Occipital lobe (tissue), 1 donor: ENCODE measurements at regions not wholly inside any gene's neighbourhood (a gene's known extent, or its start where the extent isn't known, plus 50 kb on each side); places are given as distances from the start of the nearest gene placed in this dataset.
"Not testable (repeated sequence)": the region's sequence is repeated elsewhere in the genome, so short reads cannot be mapped to it uniquely, and the experiment has no call there.

Experiments
- DNase-seq: peaks from one replicate; lab custom pipeline; 2025; lab: John Stamatoyannopoulos, UW

DNA sequence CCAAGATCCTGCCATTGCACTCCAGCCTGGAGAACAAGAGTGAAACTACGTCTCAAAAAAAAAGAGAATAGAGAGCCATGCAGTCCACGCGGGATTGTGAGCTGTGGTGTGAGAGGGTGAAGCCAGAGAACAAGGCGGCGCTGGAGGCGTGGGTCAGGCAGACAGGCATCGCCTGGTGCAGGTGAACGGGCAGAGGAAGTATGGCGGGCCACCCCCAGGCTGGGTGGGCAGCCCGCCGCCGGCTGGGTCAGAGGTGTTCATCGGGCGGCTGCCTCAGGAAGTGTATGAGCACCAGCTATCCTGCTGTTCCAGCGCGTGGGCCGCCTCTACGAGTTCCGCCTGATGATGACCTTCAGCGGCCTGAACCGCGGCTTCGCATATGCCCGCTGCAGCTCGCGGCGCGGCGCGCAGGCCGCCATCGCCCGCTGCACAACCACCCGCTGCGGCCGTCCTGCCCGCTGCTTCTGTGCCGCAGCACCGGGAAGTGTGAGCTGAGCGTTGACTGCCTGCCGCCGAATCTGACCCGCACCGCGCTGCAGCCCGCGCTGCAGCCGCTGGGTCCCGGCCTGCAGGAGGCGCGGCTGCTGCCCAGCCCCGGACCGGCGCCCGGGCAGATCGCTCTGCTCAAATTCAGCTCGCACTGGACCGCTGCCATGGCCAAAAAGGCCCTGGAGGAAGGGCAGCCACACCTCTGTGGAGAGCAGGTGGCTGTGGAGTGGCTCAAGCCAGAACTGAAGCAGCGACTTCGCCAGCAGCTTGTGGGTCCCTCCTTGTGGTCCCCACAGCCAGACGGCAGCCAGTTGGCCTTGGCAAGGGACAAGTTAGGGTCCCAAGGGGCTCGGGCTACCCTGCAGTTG lies 95.5 kb upstream of the PLEKHM1 start:
- DNase-seq: not testable (repeated sequence)

DNA sequence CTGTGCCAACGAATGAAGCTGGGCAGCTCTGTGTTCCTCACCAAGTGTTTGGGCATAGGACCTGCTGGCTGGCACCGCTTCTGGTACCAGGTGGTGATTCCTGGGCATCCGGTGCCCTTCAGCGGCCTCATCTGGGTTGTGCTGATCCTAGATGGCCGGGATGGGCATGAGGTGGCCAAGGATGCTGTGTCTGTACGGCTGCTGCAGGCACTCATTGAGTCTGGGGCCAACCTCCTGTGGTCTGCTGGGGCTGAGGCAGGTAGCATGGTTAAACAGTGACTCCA lies 96.1 kb upstream of the PLEKHM1 start:
- DNase-seq: not testable (repeated sequence)

DNA sequence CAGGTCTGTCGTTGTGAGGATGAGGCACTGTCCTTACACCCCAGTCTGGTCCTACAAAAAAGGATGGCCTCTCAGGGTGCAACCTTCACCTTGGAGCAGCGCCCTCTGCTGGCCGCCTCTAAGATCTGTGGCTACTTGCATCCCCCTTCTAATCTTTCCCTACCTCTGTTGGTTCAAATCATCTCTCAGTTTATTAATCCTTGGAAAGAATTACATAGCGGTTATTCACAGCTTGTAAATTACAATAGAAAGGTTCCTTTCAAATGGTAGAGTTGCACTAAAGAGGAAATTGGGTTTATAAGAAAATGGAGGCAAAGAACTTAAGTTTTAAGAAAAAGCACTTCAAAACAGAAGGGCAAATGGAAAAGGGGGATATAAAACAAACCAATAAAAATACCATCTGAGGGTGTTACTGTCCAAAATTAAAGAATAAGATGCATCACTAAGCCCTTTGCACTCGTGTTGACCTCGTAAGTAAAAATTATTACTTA lies 102.0 kb upstream of the PLEKHM1 start:
- DNase-seq: not testable (repeated sequence)

DNA sequence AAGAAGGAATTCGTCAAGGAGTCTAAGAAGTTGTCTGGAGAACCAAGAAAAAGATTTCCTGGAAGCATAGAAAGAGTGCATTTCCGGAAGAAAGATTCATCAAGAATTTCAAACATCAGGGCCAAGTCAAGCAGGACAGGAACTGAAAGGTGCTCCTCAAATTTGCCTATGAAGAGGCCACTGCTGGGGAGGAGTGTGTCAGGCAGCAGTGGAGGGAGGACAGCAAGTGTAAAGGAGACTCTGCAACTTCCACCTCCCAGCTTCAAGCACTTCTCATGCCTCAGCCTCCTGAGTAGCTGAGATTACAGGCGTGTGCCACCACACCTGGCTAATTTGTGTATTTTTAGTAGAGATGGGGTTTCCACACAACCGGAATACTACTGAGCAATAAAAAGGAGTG lies 105.8 kb upstream of the PLEKHM1 start:
- DNase-seq: not testable (repeated sequence)

DNA sequence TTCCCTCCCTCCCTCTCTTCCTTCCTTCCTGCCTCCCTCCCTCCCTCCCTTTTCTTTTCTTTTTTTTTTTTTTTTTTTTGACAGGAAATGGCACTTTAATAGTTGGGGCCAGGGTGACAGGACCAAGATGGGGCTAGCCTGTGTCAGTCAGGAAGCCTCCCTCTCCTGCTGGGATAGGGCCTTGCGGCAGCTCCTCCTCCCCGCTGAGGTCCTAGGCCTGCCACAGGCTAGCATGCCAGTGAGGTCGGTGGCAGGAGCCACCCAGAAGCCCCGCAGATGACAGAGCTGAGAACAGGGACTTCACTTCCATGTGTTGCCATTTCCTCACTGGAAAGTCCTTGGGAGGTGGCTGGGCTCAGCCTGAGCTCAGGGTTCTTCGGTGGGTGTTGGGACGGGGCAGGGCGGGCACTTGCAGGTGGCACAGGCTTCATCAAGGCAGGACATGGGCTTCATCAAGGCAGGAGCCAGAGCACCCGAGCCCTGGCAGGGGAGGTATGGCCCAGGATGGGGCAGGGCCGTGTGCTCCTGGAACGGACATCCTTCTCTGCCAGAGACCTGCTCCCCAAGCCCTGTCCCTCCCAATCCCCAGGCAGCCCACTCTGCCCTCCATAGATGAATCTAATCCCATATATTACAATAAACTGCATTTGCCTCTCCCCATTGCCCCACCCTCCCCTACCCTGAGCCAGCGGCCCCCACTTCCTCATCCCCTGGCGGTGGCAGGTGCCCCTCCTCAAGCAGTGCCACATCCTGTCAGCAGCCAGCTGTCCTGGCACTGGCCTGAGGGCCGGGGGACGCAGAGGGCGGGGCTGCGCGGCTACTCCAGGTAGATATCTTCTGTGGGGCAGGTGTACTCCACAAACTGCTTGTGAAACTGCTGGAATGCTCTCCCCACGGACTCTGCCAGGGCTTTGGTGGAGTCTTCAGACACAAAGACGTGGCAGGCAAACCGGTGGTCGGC lies 109.8 kb upstream of the PLEKHM1 start:
- DNase-seq: not testable (repeated sequence)

DNA sequence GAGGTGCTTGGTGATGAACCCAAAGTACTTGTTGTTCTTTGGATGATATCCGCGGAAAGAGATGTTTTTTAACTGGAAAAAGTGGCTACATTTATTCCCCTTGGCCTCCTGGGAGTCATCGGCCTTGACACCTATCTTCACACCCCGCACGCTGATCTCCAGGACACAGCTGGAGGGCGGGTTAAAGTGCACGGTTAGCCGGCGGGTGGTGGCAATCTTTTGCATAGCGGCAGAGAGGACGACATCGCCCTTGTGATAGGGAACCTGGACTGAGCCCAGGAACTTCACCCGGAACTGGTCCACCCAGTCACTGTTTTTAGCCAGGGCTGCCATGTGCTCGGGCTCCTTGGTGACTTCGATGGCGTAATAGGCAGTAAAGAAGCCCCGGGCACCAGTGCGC lies 110.5 kb upstream of the PLEKHM1 start:
- not testable (repeated sequence) for DNase-seq

DNA sequence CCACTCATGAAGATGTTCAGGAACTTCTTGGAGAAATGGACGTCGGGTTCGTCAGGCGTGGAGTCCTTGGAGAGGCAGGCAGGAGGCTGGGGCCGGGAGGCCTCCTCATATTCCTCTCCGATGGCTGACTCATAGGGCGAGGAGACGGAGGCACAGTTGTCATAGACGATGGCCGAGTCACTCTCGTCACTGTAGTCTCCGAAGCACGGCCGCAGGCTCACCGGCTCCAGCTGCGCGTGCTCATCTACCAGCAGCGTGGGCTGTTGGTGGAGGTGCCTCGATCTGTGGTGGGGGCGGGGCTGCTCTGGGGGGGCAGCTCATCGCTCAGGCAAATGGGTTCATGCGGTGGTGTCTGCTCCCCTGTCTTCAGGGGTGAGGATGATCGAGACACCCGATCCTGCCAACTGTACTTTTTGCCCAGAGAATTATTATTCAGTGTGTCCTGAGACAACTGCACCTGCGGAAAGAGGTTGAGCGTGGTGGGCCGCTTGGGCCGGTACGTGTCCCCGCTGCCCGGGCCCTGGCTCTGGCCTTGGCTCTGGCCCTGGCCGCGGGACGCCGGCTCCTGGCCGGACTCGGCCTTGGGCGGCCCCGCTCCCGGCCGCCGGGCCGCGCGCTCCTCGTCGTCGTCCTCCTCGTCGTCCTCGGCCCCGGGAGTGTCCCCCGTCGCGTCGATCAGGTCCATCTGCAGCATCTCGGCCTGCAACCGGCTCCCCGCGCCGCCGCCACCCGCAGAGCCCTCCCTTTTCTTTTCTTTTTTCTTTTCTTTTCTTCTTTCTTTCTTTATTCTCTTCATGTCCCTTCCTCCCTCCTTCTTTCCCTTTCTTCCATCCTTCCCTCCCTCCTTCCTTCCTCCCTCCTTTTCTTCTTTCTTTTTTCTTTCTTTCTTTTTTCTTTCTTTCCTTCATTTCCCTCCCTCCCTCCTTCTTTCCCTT lies 111.4 kb upstream of the PLEKHM1 start:
- DNase-seq: not testable (repeated sequence)

DNA sequence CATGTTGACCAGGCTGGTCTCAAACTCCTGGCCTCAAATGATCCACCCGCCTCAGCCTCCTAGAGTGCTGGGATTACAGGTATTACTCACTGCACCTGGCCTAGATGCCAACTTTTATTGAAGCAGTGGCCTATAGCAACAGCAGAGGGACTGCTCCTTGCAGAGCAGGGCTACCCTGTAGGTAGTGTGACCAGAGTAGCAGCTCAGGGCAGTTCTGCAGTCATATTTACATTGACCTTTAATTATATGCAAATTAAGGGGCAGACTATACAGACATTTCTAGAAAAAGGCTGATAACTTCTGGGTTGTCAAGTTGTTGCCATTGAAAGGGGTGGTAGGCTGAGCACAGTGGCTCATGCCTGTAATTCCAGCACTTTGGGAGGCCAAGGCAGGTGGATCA lies 115.2 kb upstream of the PLEKHM1 start:
- not testable (repeated sequence) for DNase-seq

DNA sequence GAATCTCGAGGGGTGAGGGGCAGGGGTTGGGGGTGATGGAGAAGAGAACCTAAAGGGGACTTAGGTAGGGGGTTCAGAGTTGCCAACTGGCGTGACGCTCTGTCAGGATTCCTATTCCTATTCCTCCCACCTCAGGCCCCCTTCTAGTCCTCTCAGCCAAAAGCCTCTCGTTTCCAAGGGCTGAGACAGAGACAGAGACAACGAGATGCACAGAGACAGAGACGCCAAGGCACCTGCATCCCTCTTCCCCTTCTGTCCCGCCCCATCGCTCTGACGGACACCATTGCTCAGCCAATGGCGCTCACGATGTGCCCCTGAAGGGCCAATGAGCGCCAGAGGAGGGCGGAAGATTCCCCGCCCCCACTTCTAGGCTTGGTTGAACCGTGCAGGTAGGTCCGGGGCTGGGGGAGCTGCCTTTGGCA lies 129.5 kb upstream of the PLEKHM1 start:
- DNase-seq: not testable (repeated sequence)

DNA sequence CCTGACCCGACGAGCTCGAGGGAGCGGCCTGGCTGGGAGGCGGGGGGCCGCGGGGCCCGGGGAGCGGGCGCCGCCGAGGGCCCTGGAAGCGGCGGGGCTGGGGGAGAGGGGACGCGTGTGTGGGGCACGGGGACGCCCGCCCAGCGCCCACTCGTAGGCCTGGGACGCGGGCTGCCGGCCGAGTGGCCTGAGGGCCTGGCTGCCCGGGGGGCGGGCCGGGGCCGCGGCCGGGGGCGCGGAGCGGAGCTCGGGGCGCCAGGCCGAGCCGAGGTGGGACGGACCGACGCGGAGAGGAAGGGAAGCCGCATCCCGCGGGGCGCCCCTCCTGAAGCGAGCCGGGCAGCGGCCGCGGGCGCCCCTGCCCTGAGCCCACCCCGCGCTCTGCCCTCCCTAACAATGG lies 129.9 kb upstream of the PLEKHM1 start:
- DNase-seq: not testable (repeated sequence)

DNA sequence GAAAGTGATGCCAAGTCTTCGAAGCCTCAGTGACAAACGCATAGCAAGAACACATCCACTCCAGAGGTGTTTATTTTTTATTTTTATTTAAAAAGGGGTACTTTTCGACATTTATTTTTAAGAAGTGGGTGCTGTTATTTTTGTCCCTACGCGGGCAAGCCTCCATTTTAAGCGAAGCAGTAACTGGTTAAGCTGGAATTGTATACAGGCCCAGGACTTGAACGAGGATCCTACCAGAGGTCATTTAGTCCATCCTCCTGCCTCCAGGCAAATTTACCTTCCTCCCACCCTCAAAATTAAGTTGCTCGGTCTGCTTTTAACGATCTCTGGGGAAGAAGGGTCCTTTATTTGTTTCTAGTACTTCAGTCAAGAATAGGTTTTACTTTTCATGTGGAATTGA lies 130.6 kb upstream of the PLEKHM1 start:
- DNase-seq: not testable (repeated sequence)

DNA sequence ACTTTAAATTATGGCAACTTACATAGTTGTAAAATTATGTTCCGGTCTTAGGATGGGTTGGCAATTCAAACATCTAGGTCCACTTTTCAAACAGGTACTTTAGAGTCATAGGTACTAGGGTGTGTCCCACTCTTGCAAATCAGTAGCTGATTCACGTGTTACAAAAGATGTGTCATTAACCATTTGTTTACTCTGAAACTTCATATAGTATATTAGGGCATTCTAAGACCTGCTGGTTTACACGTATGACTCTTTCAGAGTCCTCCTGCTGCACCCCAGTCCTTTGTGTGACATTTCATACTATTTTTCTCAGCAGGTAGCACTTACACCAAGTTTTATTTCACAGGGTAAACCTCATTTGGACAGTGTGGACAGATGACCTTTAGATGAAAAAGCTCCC lies 131.8 kb upstream of the PLEKHM1 start:
- not testable (repeated sequence) for DNase-seq

DNA sequence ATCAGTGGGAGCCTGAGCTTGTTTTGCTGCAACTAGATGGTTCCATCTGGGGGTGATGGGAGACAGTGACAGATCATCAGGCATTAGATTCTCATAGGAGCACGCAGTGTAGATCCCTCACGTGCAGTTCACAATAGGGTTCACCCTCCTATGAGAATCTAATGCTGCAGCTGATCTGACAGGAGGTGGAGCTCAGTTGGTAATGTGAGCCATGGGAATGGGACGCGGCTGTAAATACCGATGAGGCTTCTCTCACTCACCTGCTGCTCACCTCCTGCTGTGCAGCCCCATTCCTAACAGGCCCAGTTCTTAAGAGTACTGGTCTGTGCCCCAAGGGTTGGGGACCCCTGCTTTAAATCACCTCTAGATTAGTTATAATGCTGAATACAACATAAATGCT lies 137.5 kb upstream of the PLEKHM1 start:
- DNase-seq: no peak

DNA sequence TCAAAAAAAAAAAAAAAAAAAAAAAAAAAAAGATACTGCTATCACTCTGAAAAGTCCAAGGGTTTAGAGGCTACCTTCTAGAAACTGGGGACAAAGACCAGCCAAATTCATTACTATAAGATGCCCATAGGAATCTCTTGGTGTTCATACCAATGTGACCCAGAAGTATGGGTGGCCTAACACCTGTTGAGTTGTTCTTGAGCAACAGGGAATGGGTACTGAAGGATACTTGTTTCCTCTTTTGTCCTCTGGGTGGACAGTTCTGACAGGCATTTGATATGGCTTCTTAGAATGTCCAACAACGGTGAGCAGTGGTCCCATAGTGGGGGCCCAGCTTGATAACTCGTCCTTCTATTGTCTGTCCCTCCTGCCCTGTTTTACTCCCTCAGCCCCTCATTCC lies 141.4 kb upstream of the PLEKHM1 start:
- DNase-seq: no peak

DNA sequence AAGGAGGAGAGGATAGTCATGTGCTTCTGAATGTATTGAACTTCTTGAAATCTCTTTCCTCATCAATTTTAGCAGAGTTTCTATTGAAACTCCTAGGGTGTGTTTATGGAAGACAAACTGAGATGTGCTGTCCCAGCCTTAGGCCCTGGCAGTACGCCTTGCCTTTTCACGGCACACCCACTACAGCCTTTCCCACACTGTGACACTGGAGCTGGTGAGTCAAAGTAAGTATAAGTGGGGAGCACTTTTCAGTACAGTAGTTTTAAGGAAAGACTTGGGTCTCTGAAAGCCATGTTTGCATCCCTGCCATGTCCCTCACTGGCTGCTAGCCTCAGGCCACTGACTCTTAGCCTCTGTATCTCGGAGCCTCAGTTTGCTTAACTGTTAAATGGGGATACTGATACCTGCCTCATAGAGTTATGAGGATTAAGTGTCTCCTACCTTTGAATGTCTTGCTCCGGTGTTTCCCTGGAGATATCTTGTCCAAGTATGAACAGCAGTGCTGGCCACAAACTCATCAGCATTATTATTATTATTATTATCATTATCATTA lies 144.7 kb upstream of the CRHR1 start:
- DNase-seq: no peak

DNA sequence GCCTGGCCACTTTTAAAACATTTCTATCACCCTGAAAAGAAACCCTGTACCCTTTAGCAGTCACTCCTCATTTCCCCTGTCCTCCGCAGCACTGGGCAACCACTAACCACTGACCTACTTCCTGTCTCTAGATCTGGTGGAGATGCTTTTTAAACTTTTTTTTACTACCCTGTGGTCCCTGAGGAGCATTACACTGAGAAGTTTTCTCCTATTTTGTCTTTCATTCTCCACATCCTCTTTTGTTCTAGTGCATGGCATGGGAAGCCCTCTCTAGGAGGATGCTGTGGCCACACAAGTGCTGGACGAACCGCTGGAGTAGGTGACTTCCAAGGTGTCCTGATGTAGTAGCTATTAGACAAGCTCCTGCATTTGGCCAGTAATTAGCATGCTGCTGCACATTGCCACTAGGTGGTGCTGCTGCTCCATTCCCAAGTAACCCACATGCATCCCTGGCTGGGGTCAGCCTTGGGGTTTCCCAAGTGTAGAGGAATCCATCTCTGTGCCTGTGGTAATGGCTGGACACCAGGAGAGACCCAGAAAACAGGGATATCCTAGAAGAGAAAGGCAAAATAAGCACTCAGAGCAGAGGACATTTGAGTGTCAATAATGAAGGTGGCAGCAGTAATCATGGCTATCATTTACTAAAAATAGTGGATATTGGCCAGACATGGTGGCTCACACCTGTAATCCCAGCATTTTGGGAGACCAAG lies 143.8 kb upstream of the CRHR1 start:
- DNase-seq: no peak

DNA sequence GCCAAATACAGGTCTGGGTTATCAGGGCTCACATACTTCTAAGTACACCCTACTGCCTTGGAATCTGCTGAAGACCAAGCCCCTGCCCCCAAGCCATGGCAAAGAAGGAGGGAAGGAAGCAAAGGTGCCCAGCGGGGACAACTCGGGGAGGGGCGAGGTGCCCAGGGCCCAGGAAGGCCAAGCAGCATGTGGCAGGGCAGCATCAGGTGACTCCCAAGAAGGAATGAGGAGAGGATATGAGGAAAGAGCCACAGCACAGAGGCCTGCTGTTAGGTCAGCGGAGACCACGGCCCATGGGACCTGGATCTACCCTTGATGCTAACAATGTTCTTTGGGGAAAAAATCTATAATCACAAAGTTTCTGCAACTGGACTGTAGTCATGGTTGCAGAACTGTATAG lies 142.6 kb upstream of the CRHR1 start:
- no peak for DNase-seq

DNA sequence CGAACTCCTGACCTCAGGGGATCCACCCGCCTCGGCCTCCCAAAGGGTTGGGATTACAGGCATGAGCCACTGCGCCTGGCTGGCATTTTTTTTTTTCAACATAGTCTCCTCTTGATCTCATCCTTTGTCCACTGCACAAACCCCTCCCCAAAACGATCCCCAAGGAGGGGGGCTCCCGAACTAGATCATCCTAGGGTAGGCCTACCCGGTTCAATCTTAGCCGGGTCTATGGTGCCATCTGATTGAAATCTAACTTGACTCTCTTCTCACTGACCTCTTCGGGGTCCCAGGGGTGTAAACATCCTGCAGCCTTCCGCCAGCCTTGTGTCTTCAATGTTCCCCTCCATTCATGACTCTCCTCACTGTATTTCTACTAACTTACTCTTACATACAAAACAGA lies 140.5 kb upstream of the CRHR1 start:
- no peak for DNase-seq

DNA sequence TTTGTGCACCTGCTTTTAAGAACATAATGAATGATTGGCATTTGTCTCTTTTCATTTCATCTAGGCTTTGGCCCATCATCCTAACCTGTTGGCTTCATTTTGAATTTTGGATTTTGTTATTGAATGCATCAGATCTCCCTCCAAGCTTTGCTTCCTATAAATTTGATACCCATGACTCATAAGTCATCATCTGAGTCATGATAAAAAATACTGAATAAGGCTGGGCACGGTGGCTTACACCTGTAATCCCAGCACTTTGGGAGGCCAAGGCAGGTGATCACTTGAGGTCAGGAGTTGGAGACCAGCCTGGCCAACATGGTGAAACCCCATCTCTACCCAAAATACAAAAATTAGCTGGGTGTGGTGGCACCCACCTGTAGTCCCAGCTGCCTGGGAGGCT lies 139.5 kb upstream of the CRHR1 start:
- DNase-seq: not testable (repeated sequence)

DNA sequence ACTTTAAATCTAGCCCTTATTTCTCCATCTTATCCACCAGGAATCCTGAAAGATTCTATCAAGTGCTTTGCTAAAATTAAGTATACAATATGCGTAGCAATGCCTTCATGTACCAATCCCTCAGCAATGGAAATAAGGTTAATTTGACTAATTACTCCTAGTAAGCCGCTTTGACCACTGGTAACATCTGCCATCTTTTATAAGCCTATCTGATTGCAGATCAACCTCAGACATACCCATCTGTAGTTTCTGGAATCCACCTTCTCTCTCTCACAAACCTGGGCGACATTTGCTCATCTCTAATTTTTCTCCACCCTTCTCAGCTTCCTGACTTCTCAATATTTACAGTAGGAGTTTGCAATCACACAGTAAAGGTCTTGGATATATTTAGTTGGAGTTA lies 138.8 kb upstream of the CRHR1 start:
- DNase-seq: no peak
